ENCODE measurements at regions not wholly inside any gene's neighbourhood (a gene's known extent, or its start where the extent isn't known, plus 50 kb on each side); places are given as distances from the start of the nearest gene placed in this dataset.
"Not testable (repeated sequence)": the region's sequence is repeated elsewhere in the genome, so short reads cannot be mapped to it uniquely, and the experiment has no call there.

DNA sequence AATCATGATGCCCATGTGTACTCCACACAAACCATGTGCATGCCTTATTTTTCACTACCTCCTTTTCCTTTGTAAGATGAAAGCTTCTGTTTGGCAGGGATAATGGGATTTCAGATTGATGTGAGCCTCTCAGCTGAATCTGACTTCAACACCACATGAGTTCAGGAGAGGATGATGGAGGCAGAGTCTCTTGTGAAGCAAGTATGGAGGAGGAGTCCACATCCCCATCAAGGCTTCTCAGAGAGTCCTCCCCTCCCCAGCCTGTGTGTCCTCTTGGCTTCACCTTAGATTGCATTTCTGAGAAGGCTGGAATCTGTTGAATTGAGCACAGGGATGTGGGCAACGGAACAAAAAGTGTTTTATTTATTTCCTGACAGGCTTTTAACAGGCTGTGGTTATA, 370.4 kb downstream of the FAT3 start:
- CTCF ChIA-PET: interaction anchor here (0.9 kb wide), 1 partner anchor 10 kb away, joined by 3 read pairs; no protein-coding TSS in a partner anchor
- DNase-seq (ENCODE audit: extremely low spot score): no peak
- TF ChIP-seq, protein P1, sequence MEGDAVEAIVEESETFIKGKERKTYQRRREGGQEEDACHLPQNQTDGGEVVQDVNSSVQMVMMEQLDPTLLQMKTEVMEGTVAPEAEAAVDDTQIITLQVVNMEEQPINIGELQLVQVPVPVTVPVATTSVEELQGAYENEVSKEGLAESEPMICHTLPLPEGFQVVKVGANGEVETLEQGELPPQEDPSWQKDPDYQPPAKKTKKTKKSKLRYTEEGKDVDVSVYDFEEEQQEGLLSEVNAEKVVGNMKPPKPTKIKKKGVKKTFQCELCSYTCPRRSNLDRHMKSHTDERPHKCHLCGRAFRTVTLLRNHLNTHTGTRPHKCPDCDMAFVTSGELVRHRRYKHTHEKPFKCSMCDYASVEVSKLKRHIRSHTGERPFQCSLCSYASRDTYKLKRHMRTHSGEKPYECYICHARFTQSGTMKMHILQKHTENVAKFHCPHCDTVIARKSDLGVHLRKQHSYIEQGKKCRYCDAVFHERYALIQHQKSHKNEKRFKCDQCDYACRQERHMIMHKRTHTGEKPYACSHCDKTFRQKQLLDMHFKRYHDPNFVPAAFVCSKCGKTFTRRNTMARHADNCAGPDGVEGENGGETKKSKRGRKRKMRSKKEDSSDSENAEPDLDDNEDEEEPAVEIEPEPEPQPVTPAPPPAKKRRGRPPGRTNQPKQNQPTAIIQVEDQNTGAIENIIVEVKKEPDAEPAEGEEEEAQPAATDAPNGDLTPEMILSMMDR (IDR thresholded peaks at IDR 0.05; ENCODE audit: control extremely low read depth, extremely low read depth, low read depth, missing control alignments): no peak
- POLR2A ChIA-PET: no interaction called here

DNA sequence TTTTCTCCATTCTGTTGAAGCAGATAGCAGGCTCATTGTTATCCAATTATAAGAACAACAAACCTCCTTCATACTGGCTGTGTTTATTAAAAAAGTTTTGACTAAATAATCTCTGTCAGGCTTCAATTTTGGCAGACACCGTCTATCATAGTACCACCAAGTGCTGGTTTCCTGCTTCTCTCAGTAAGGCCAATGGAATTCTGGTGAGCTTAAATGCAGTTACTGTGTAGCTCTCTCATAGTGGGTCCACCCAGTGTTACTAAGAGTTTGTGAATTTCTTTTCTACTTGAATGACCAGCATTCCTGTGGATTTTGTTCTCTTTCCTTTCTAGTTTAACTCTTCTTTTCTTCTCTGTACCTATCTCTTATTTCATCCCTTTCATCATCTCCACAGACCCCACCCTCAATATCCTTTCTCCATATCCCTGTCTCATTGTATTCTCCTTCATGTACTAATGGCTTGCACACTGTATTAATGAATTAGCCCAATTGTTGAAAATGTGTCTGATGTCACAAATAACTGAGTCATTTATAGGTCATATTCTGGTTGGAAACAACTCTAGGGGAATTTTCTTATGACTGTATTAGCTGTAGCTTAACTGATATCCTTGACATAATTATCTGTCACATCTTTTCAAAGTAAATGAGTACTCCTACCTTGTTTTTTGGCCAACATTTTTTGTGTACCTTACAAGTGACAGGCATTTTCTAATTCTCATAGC, 372.1 kb downstream of the FAT3 start:
- DNase-seq (ENCODE audit: extremely low spot score): no peak
- ChIA-PET POLR2A (no interaction called here), CTCF (no interaction called here)
- TF ChIP-seq, protein P1 (IDR thresholded peaks at IDR 0.05; ENCODE audit: control extremely low read depth, extremely low read depth, low read depth, missing control alignments): no peak

DNA sequence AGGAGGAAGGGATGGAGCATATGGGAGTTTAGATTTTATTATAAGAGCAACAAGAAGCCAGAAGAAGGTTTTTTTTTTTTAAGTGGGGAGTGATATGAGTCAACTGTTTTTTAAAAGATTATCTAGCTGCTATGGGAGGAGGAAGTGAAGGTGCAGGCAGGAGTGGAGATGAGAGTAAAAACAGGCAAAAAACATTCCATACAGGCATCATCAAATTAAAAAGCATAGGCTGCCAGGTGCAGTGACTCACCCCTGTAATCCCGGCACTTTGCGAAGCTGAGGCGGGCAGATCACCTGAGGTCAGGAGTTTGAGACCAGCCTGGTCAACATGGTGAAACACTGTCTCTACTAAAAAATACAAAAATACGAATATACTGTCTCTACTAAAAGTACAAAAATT, 368.4 kb upstream of the MTNR1B start:
- no peak for DNase-seq (ENCODE audit: extremely low spot score)
- POLR2A ChIA-PET: no interaction called here

DNA sequence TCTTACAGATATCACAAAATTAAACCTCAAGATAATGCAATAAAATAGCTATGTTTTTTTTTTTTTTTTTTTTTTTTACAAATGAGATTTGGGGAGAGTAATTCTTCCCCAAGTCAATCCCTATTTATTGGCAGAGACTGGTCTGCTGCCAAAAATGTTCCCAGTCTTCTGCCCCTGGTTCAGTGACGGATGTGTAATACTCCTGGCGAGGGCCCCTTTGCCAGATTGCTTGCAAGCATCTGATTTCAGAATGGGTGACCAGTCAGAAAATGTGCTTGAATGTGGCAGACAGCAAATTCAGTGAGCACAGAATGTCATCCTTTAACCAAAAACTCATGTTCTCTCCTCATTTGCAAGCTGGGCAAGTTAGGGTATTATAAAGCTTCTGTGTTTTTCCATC, 363.8 kb upstream of the MTNR1B start:
- TF ChIP-seq, protein P1 (IDR thresholded peaks at IDR 0.05; ENCODE audit: control extremely low read depth, extremely low read depth, low read depth, missing control alignments): no peak
- DNase-seq (ENCODE audit: extremely low spot score): no peak
- CTCF ChIA-PET: no interaction called here
- POLR2A ChIA-PET: no interaction called here

More for the DNA sequence above, 368.4 kb upstream of the MTNR1B start:
- TF ChIP-seq, protein P1 (IDR thresholded peaks at IDR 0.05; ENCODE audit: control extremely low read depth, extremely low read depth, low read depth, missing control alignments): no peak
- CTCF ChIA-PET: no interaction called here

DNA sequence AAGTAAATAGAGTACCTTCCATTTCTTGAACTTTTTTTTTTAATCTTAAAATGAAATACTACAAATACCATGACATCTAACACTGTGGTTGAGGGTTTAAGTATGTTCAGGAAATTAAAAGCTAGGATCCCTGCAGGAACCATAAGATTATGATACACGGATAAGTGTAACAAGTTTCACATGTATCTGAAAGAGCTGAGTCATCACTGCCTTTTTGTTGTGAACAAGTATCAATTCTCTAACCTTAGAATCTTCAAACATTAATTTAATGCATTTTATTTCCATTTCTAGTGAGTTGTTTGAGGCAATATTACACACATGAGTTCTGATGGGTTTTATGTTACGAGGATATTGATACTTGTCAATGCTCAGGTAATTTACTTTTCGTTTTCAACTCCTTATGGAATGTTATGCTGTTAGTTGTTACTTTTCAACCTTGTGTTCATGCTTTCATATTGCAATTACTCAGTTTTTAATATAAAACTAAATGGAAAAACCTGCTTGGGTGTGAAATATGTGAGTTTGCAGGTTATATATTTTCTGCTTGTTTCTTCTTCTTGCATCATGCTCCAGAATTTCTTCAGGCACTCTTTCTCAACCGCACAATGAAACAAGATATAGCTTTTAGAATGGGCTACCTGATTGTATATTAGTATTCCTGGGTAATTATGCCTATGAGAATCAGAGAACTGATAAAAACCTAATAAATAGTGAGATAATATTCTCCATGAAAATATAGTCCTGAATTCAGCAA, 361.3 kb upstream of the MTNR1B start:
- TF ChIP-seq, protein P1 (IDR thresholded peaks at IDR 0.05; ENCODE audit: control extremely low read depth, extremely low read depth, low read depth, missing control alignments): no peak
- POLR2A ChIA-PET: no interaction called here
- CTCF ChIA-PET: no interaction called here

DNA sequence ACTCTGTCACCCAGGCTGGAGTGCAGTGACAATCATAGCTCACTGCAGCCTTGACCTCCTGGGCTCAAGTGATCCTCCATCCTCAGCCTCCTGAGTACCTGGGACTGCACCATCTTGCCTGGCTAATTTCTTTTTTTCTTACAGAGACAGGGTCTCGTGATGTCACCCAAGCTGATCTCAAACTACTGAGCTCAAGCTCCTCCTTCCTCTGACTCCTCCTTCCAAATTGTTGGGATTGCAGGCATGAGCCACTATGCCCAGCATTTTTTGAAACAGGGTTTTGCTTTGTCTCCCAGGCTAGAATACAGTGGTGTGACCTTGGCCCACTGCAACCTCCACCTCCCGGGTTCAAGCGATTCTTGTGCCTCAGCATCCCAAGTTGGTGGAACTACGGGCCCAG, 358.3 kb upstream of the MTNR1B start:
- no peak for DNase-seq (ENCODE audit: extremely low spot score)
- POLR2A ChIA-PET: no interaction called here
- CTCF ChIA-PET: no interaction called here
- TF ChIP-seq, protein P1 (IDR thresholded peaks at IDR 0.05; ENCODE audit: control extremely low read depth, extremely low read depth, low read depth, missing control alignments): no peak

More for the DNA sequence above, 361.3 kb upstream of the MTNR1B start:
- DNase-seq (ENCODE audit: extremely low spot score): no peak

DNA sequence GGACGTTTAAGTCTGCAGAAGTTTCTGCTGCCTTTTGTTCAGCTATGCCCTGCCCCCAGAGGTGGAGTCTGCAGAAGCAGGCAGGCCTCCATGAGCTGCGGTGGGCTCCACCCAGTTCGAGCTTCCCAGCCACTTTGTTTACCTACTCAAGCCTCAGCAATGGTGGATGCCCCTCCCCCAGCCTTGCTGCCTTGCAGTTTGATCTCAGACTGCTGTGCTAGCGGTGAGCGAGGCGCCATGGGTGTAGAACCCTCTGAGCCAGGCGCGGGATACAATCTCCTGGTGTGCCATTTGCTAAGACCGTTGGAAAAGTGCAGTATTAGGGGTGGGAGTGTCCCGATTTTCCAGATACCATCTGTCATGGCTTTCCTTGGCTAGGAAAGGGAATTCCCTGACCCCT, 351.4 kb upstream of the MTNR1B start:
- CTCF ChIA-PET; DNase-seq (ENCODE audit: extremely low spot score): not testable (repeated sequence)

More for the DNA sequence above, 351.4 kb upstream of the MTNR1B start:
- POLR2A ChIA-PET: not testable (repeated sequence)
